HL-60 (cell line): ENCODE measurements at regions not wholly inside any gene's neighbourhood (a gene's known extent, or its start where the extent isn't known, plus 50 kb on each side); places are given as distances from the start of the nearest gene placed in this dataset.

ENCODE experiments used
- GABPA ChIP-seq: IDR thresholded peaks from 2 replicates; pipeline ENCODE4 v1.6.1; 2012; ENCODE audit warnings: low read depth
- TF ChIP-seq, protein P1 (sequence below): IDR thresholded peaks from one replicate; pipeline ENCODE4 v1.5.1; 2011; ENCODE audit warnings: low read length, control low read depth, inconsistent platforms; ENCODE audit not compliant: insufficient read depth

DNA sequence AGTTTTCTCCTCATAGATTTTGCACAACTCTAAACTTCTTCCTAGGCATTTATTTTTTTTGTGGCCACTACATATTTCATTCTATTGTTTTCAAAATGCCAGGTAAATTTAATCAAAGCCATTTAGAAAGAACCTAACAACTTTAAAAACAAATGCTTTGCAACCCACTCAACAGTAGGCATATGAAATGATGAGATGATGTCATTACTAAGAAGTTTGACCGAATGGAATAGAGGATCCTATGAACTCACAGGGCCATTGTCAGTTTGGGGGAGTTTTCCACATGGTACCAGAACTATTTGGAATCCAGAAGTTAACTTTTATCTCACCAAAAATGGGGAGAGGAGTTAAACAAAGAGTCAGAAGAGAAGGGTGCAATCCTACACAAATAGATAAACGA, 100.7 kb upstream of the INHBA start:
- TF ChIP-seq, protein P1, sequence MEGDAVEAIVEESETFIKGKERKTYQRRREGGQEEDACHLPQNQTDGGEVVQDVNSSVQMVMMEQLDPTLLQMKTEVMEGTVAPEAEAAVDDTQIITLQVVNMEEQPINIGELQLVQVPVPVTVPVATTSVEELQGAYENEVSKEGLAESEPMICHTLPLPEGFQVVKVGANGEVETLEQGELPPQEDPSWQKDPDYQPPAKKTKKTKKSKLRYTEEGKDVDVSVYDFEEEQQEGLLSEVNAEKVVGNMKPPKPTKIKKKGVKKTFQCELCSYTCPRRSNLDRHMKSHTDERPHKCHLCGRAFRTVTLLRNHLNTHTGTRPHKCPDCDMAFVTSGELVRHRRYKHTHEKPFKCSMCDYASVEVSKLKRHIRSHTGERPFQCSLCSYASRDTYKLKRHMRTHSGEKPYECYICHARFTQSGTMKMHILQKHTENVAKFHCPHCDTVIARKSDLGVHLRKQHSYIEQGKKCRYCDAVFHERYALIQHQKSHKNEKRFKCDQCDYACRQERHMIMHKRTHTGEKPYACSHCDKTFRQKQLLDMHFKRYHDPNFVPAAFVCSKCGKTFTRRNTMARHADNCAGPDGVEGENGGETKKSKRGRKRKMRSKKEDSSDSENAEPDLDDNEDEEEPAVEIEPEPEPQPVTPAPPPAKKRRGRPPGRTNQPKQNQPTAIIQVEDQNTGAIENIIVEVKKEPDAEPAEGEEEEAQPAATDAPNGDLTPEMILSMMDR, result no peak
- no peak for TF ChIP-seq GABPA
